AG09309 (cell line): ENCODE measurements at regions not wholly inside any gene's neighbourhood (a gene's known extent, or its start where the extent isn't known, plus 50 kb on each side); places are given as distances from the start of the nearest gene placed in this dataset.

Source experiments
- DNase-seq: peaks from one replicate; pipeline ENCODE4 v3.0.0-alpha.2; 2010; ENCODE audit warnings: low read depth
- H3K4me3 ChIP-seq: 2 replicates; pipeline ENCODE4 v1.5.1; 2011; ENCODE audit warnings: mild to moderate bottlenecking, low read depth, low read length, moderate library complexity; ENCODE audit not compliant: control insufficient read depth
- CTCF ChIP-seq: IDR thresholded peaks from 2 replicates; pipeline ENCODE4 v1.5.1; 2011; ENCODE audit warnings: mild to moderate bottlenecking, low read depth, low read length, inconsistent platforms; ENCODE audit not compliant: insufficient read depth, control insufficient read depth; ENCODE audit errors: missing control alignments

GRCh38 chr7:19062216-19062615 lies 55.2 kb downstream of the TWIST1 start:
- no peak for TF ChIP-seq CTCF
- no peak overlapping the region for H3K4me3 ChIP-seq
- no peak for DNase-seq

- no peak overlapping the region for H3K4me3 ChIP-seq
Observed at GRCh38 chr7:19061331-19061730, 56.1 kb downstream of the TWIST1 start.

GRCh38 chr7:19060761-19061259 lies 56.6 kb downstream of the TWIST1 start:
- no peak for TF ChIP-seq CTCF
- peak; percentile 34 for DNase-seq
- no peak overlapping the region for H3K4me3 ChIP-seq

More at GRCh38 chr7:19061331-19061730, 56.1 kb downstream of the TWIST1 start:
- no peak for DNase-seq
- no peak for TF ChIP-seq CTCF

- DNase-seq, result no peak
- no peak for TF ChIP-seq CTCF
- H3K4me3 ChIP-seq, result no peak overlapping the region
Observed at GRCh38 chr7:19056305-19056704, 61.1 kb downstream of the TWIST1 start.
